ENCODE measurements at regions not wholly inside any gene's neighbourhood (a gene's known extent, or its start where the extent isn't known, plus 50 kb on each side); places are given as distances from the start of the nearest gene placed in this dataset.

GRCh38 chr1:38327559-38327973, 281.0 kb upstream of the POU3F1 start:
- Histone ChIP-seq H3K36me3 (ENCODE audit: insufficient read depth) (no peaks in the 10 kb centered on the region), H2AFZ (no peak overlapping the region), H4K20me1 (replicated peaks; ENCODE audit: insufficient read depth) (no peaks in the 10 kb centered on the region), H3K4me2 (no peak overlapping the region), H3K27me3 (ENCODE audit: insufficient read depth) (no peaks in the 10 kb centered on the region), H3K79me2 (replicated peaks; ENCODE audit: insufficient read depth) (no peaks in the 10 kb centered on the region), H3K9me2 (ENCODE audit: insufficient read depth) (peaks cover 16% of the 10 kb centered on the region; the same call in 1 of the 2 replicates), H3K4me1 (ENCODE audit: insufficient read depth) (no peaks in the 10 kb centered on the region), H3K4me3 (no peak overlapping the region), H3K27ac (ENCODE audit: low read depth) (no peak overlapping the region), H3F3A (replicated peaks; ENCODE audit: low read depth) (no peaks in the 10 kb centered on the region)
- H3K27me3 Mint-ChIP-seq (ENCODE audit: insufficient read depth, low read depth, poor library complexity): peaks cover 3% of the 10 kb centered on the region
- H3K4me3 Mint-ChIP-seq: no peak overlapping the region
- DNase-seq (ENCODE audit: low spot score) (no peak), ATAC-seq (no peak)
- no peak overlapping the region for H3K27ac Mint-ChIP-seq
- peaks cover 5% of the 10 kb centered on the region; the same call in 1 of the 3 replicates for H3K4me1 Mint-ChIP-seq
- no peak for TF ChIP-seq CTCF (conservative IDR thresholded peaks at IDR 0.05; ENCODE audit: low read depth in 2 of 2)
- no peak for TF ChIP-seq ZNF331 (CRISPR knock-in tag; IDR thresholded peaks at IDR 0.05; ENCODE audit: low read depth)
- no peak for TF ChIP-seq STAT1 (IDR thresholded peaks at IDR 0.05; ENCODE audit: unreplicated experiment)
- no peak for TF ChIP-seq REST (IDR thresholded peaks at IDR 0.05; ENCODE audit: unreplicated experiment)
- TF ChIP-seq EZH2phosphoT487 (IDR thresholded peaks at IDR 0.05; ENCODE audit: unreplicated experiment): no peak
- TF ChIP-seq JUNB (IDR thresholded peaks at IDR 0.05; ENCODE audit: unreplicated experiment): no peak
- TF ChIP-seq NANOG (IDR thresholded peaks at IDR 0.05; ENCODE audit: borderline replicate concordance): no peak
- no peak for TF ChIP-seq EZH2 (IDR thresholded peaks at IDR 0.05; ENCODE audit: low read depth, unreplicated experiment)
- no peak for TF ChIP-seq CREB1 (CRISPR knock-in tag; IDR thresholded peaks at IDR 0.05; ENCODE audit: low read depth)
- no peak for TF ChIP-seq ZNF114 (CRISPR knock-in tag; IDR thresholded peaks at IDR 0.05)
- TF ChIP-seq, protein P1, sequence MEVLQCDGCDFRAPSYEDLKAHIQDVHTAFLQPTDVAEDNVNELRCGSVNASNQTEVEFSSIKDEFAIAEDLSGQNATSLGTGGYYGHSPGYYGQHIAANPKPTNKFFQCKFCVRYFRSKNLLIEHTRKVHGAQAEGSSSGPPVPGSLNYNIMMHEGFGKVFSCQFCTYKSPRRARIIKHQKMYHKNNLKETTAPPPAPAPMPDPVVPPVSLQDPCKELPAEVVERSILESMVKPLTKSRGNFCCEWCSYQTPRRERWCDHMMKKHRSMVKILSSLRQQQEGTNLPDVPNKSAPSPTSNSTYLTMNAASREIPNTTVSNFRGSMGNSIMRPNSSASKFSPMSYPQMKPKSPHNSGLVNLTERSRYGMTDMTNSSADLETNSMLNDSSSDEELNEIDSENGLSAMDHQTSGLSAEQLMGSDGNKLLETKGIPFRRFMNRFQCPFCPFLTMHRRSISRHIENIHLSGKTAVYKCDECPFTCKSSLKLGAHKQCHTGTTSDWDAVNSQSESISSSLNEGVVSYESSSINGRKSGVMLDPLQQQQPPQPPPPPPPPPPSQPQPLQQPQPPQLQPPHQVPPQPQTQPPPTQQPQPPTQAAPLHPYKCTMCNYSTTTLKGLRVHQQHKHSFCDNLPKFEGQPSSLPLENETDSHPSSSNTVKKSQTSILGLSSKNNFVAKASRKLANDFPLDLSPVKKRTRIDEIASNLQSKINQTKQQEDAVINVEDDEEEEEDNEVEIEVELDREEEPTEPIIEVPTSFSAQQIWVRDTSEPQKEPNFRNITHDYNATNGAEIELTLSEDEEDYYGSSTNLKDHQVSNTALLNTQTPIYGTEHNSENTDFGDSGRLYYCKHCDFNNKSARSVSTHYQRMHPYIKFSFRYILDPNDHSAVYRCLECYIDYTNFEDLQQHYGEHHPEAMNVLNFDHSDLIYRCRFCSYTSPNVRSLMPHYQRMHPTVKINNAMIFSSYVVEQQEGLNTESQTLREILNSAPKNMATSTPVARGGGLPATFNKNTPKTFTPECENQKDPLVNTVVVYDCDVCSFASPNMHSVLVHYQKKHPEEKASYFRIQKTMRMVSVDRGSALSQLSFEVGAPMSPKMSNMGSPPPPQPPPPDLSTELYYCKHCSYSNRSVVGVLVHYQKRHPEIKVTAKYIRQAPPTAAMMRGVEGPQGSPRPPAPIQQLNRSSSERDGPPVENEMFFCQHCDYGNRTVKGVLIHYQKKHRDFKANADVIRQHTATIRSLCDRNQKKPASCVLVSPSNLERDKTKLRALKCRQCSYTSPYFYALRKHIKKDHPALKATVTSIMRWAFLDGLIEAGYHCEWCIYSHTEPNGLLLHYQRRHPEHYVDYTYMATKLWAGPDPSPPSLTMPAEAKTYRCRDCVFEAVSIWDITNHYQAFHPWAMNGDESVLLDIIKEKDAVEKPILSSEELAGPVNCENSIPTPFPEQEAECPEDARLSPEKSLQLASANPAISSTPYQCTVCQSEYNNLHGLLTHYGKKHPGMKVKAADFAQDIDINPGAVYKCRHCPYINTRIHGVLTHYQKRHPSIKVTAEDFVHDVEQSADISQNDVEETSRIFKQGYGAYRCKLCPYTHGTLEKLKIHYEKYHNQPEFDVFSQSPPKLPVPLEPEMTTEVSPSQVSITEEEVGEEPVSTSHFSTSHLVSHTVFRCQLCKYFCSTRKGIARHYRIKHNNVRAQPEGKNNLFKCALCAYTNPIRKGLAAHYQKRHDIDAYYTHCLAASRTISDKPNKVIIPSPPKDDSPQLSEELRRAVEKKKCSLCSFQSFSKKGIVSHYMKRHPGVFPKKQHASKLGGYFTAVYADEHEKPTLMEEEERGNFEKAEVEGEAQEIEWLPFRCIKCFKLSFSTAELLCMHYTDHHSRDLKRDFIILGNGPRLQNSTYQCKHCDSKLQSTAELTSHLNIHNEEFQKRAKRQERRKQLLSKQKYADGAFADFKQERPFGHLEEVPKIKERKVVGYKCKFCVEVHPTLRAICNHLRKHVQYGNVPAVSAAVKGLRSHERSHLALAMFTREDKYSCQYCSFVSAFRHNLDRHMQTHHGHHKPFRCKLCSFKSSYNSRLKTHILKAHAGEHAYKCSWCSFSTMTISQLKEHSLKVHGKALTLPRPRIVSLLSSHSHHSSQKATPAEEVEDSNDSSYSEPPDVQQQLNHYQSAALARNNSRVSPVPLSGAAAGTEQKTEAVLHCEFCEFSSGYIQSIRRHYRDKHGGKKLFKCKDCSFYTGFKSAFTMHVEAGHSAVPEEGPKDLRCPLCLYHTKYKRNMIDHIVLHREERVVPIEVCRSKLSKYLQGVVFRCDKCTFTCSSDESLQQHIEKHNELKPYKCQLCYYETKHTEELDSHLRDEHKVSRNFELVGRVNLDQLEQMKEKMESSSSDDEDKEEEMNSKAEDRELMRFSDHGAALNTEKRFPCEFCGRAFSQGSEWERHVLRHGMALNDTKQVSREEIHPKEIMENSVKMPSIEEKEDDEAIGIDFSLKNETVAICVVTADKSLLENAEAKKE (CRISPR knock-in tag; IDR thresholded peaks at IDR 0.05): no peak
- TF ChIP-seq POLR2AphosphoS5 (IDR thresholded peaks at IDR 0.05; ENCODE audit: low read depth): no peak
- TF ChIP-seq, protein P2, sequence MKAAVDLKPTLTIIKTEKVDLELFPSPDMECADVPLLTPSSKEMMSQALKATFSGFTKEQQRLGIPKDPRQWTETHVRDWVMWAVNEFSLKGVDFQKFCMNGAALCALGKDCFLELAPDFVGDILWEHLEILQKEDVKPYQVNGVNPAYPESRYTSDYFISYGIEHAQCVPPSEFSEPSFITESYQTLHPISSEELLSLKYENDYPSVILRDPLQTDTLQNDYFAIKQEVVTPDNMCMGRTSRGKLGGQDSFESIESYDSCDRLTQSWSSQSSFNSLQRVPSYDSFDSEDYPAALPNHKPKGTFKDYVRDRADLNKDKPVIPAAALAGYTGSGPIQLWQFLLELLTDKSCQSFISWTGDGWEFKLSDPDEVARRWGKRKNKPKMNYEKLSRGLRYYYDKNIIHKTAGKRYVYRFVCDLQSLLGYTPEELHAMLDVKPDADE (IDR thresholded peaks at IDR 0.05): no peak
- 0 out of 3 replicates have a peak, but pooled peaks cover 2% of the 10 kb centered on the region for H3K36me3 Mint-ChIP-seq (ENCODE audit: low read depth)
- H3K9me3 Mint-ChIP-seq: no peaks in the 10 kb centered on the region

Measured in GM23338 (cell line).